SK-N-SH (cell line): ENCODE measurements at regions not wholly inside any gene's neighbourhood (a gene's known extent, or its start where the extent isn't known, plus 50 kb on each side); places are given as distances from the start of the nearest gene placed in this dataset.

ENCODE experiments used
- CTCF ChIA-PET: fragments of 300-600, 350-600 bp; formaldehyde crosslinking; extraction: SDS; loops from one replicate; lab custom pipeline; 2021; lab: Yijun Ruan, JAX
- POLR2A ChIA-PET: fragments of 350-600 bp; sonication (Branson Sonifier 250); formaldehyde crosslinking; extraction: SDS; loops from one replicate; lab custom pipeline; 2020; ENCODE audit warnings: antibody characterized with exemption, inconsistent platforms; lab: Yijun Ruan, JAX
- DNase-seq: peaks from one replicate; pipeline ENCODE4 v3.0.0; 2012
- H2AFZ ChIP-seq: fragments of 200-600 bp; sonication (generic); 2 replicates; pipeline ENCODE4 v1.8.1; 2016; ENCODE audit warnings: antibody characterized with exemption, mild to moderate bottlenecking, low read depth
- H3F3A ChIP-seq: fragments of 200-600 bp; sonication (generic); replicated peaks from 2 replicates; pipeline ENCODE3; 2016; ENCODE audit warnings: antibody characterized with exemption, mild to moderate bottlenecking; ENCODE audit not compliant: insufficient read depth
- H3K27ac ChIP-seq, 2 experiments: fragments of 200-500 bp in 1 of 2; fragments of 200-600 bp in 1 of 2; sonication (Bioruptor generic) in 1 of 2; sonication (generic), shearing (Covaris generic) in 1 of 2; 2 replicates each; pipeline versions ENCODE4 v1.5.1 to v1.6.1; 2014 to 2016; ENCODE audit warnings: low read depth in 2 of 2, inconsistent platforms in 1 of 2, low read length in 1 of 2, mild to moderate bottlenecking in 1 of 2, mixed read lengths in 1 of 2
- H3K27me3 ChIP-seq: fragments of 200-600 bp; sonication (generic), shearing (Covaris generic); 2 replicates; pipeline ENCODE4 v1.6.1; 2016; ENCODE audit warnings: mixed run types; ENCODE audit not compliant: insufficient read depth
- H3K36me3 ChIP-seq, 2 experiments: fragments of 200-500 bp in 1 of 2; fragments of 200-600 bp in 1 of 2; sonication (Bioruptor generic) in 1 of 2; sonication (generic) in 1 of 2; replicated peaks in 1 of 2; 2 replicates each; pipeline versions ENCODE3 to v1.5.1; 2014 to 2016; ENCODE audit warnings: low read length in 1 of 2, mild to moderate bottlenecking in 1 of 2; ENCODE audit not compliant: insufficient read depth in 2 of 2, control insufficient read depth in 1 of 2
- H3K4me1 ChIP-seq, 2 experiments: fragments of 200-500 bp in 1 of 2; fragments of 200-600 bp in 1 of 2; sonication (Bioruptor generic) in 1 of 2; sonication (generic), shearing (Covaris generic) in 1 of 2; 2 replicates each; pipeline versions ENCODE4 v1.5.1 to v1.6.1; 2014 to 2016; ENCODE audit warnings: low read depth in 1 of 2, low read length in 1 of 2, mixed run types in 1 of 2; ENCODE audit not compliant: insufficient read depth in 2 of 2, control insufficient read depth in 1 of 2
- H3K4me2 ChIP-seq: fragments of 200-600 bp; sonication (generic), shearing (Covaris generic); 2 replicates; pipeline ENCODE4 v1.6.1; 2017; ENCODE audit warnings: mixed run types
- H3K4me3 ChIP-seq, 2 experiments: fragments of 200-500 bp in 1 of 2; fragments of 200-600 bp in 1 of 2; sonication (Bioruptor generic) in 1 of 2; sonication (generic), shearing (Covaris generic) in 1 of 2; 2 replicates each; pipeline versions ENCODE4 v1.5.1 to v1.8.1; 2014 to 2016; ENCODE audit warnings: low read depth in 2 of 2, inconsistent platforms in 1 of 2, low read length in 1 of 2, mild to moderate bottlenecking in 1 of 2, mixed read lengths in 1 of 2, moderate library complexity in 1 of 2
- H3K79me2 ChIP-seq: fragments of 200-600 bp; sonication (generic); 2 replicates; pipeline ENCODE4 v1.8.1; 2017; ENCODE audit warnings: mild to moderate bottlenecking; ENCODE audit not compliant: insufficient read depth
- H3K9ac ChIP-seq: fragments of 200-600 bp; sonication (generic); 2 replicates; pipeline ENCODE4 v1.6.1; 2017; ENCODE audit warnings: mixed run types
- H3K9me2 ChIP-seq: fragments of 200-600 bp; sonication (generic); 2 replicates; pipeline ENCODE4 v1.6.1; 2017; ENCODE audit warnings: mixed run types
- H3K9me3 ChIP-seq: fragments of 200-600 bp; sonication (generic); 2 replicates; pipeline ENCODE4 v1.6.1; 2017; ENCODE audit warnings: mixed run types, mild to moderate bottlenecking, moderate library complexity
- H4K20me1 ChIP-seq: fragments of 200-600 bp; sonication (generic); 2 replicates; pipeline ENCODE4 v1.6.1; 2017; ENCODE audit warnings: mild to moderate bottlenecking, mixed run types; ENCODE audit not compliant: insufficient read depth
- EP300 ChIP-seq, 2 experiments: IDR thresholded peaks; 2 replicates each; pipeline versions ENCODE4 v1.4.0 to v1.6.1; 2012; ENCODE audit warnings: borderline replicate concordance in 1 of 2, low read depth in 1 of 2, low read length in 1 of 2
- FOSL2 ChIP-seq: IDR thresholded peaks from 2 replicates; pipeline ENCODE4 v1.4.0; 2012; ENCODE audit warnings: low read depth, mild to moderate bottlenecking, moderate library complexity, borderline replicate concordance
- FOXJ3 ChIP-seq: sonication (generic); formaldehyde crosslinking; IDR thresholded peaks from 2 replicates; pipeline ENCODE4 v1.5.1; 2020; ENCODE audit warnings: mild to moderate bottlenecking, missing genetic modification reagents
- FOXM1 ChIP-seq: IDR thresholded peaks from 2 replicates; pipeline ENCODE4 v1.4.0; 2012; ENCODE audit warnings: low read depth, mild to moderate bottlenecking
- GABPA ChIP-seq: IDR thresholded peaks from 2 replicates; pipeline ENCODE4 v1.4.0; 2012; ENCODE audit warnings: low read depth, mild to moderate bottlenecking
- GATA2 ChIP-seq: sonication (generic); formaldehyde crosslinking; IDR thresholded peaks from 2 replicates; pipeline ENCODE4 v1.5.0; 2020; ENCODE audit warnings: mild to moderate bottlenecking, missing genetic modification reagents
- JUND ChIP-seq: IDR thresholded peaks from 2 replicates; pipeline ENCODE4 v1.4.0; 2012
- MEF2A ChIP-seq: IDR thresholded peaks from 2 replicates; pipeline ENCODE4 v1.4.0; 2012; ENCODE audit warnings: low read depth, borderline replicate concordance
- MXI1 ChIP-seq: IDR thresholded peaks from 2 replicates; pipeline ENCODE4 v1.6.1; 2012; ENCODE audit warnings: mild to moderate bottlenecking, low read depth, low read length, improper control_type of control experiment
- POLR2AphosphoS5 ChIP-seq: IDR thresholded peaks from 2 replicates; pipeline ENCODE4 v1.6.1; 2012; ENCODE audit warnings: low read depth, low read length
- RAD21 ChIP-seq: IDR thresholded peaks from 2 replicates; pipeline ENCODE4 v1.6.1; 2012; ENCODE audit warnings: mild to moderate bottlenecking, low read length
- RCOR1 ChIP-seq: fragments of 150-350 bp; IDR thresholded peaks from 2 replicates; pipeline ENCODE4 v1.6.1; 2017; ENCODE audit warnings: antibody characterized with exemption, low read length
- TAF1 ChIP-seq: IDR thresholded peaks from 2 replicates; pipeline ENCODE4 v1.6.1; 2012; ENCODE audit warnings: low read depth, mild to moderate bottlenecking, low read length, moderate library complexity, borderline replicate concordance
- TCF12 ChIP-seq: IDR thresholded peaks from 2 replicates; pipeline ENCODE4 v1.4.0; 2012
- TEAD4 ChIP-seq: IDR thresholded peaks from 2 replicates; pipeline ENCODE4 v1.4.0; 2012; ENCODE audit warnings: mild to moderate bottlenecking, borderline replicate concordance; ENCODE audit not compliant: insufficient read depth
- YY1 ChIP-seq: IDR thresholded peaks from 2 replicates; pipeline ENCODE4 v1.4.0; 2012; ENCODE audit warnings: low read depth, mild to moderate bottlenecking
- WGBS: methylation state at CpG from one replicate; pipeline ENCODE4 v1.1.6; 2017; ENCODE audit warnings: low lambda C conversion rate; 5-methylcytosine and 5-hydroxymethylcytosine counted together
- TF ChIP-seq, protein P1 (sequence below): fragments of 150-350 bp; IDR thresholded peaks from 2 replicates; pipeline ENCODE4 v1.6.1; 2017; ENCODE audit warnings: antibody characterized with exemption, low read length, low read depth, borderline replicate concordance
- TF ChIP-seq, protein P2 (sequence below): IDR thresholded peaks from 2 replicates; pipeline ENCODE4 v1.4.0; 2012; ENCODE audit warnings: low read depth, borderline replicate concordance
- TF ChIP-seq, protein P3 (sequence below): IDR thresholded peaks from 2 replicates; pipeline ENCODE4 v1.6.1; 2012; ENCODE audit warnings: mild to moderate bottlenecking, low read depth, low read length, moderate library complexity
- TF ChIP-seq, protein P4 (sequence below): fragments of 200-600 bp; sonication (generic); IDR thresholded peaks from 2 replicates; pipeline ENCODE4 v1.6.1; 2017; ENCODE audit warnings: antibody characterized with exemption, mild to moderate bottlenecking, moderate library complexity
- TF ChIP-seq, protein P5 (sequence below): IDR thresholded peaks from 2 replicates; pipeline ENCODE4; 2012
- TF ChIP-seq, protein P6 (sequence below): IDR thresholded peaks from 2 replicates; pipeline ENCODE4 v1.4.0; 2012; ENCODE audit warnings: low read depth
- TF ChIP-seq, protein P7 (sequence below): IDR thresholded peaks from 2 replicates; pipeline ENCODE4 v1.4.0; 2012; ENCODE audit warnings: low read depth, borderline replicate concordance

DNA sequence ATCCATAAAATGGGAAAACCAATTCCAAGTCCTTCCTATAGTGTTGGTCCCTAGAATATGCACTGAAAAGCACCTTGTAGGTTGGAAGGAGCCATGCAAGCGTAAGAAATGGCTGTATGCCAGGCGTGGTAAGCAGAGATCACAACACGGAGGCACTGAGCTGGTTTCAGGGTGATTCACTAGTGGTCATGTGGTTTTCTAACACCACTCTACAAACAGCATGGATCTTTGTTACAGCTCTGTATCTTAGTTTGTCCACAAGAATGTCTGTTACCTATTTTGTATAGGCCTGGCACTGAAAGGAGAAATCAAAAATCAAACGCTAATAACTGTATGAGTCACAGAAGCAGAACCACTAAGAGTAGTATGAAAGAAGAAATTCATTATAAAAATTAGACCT lies 71.9 kb downstream of the MAGEB17 start:
- CTCF ChIA-PET: no interaction called here
- POLR2A ChIA-PET: no interaction called here
- TF ChIP-seq POLR2AphosphoS5: peak; percentile 16; the same call in 1 of the 2 replicates
- no peak for TF ChIP-seq RCOR1
- no peak for TF ChIP-seq GATA2 (CRISPR knock-in tag)
- no peak for TF ChIP-seq YY1
- TF ChIP-seq TEAD4: no peak
- peak; percentile 69 for TF ChIP-seq JUND
- no peak for TF ChIP-seq FOXJ3
- 0 out of 2 replicates have a peak, but pooled peaks have one; percentile 33 for TF ChIP-seq FOXM1
- TF ChIP-seq, protein P1, sequence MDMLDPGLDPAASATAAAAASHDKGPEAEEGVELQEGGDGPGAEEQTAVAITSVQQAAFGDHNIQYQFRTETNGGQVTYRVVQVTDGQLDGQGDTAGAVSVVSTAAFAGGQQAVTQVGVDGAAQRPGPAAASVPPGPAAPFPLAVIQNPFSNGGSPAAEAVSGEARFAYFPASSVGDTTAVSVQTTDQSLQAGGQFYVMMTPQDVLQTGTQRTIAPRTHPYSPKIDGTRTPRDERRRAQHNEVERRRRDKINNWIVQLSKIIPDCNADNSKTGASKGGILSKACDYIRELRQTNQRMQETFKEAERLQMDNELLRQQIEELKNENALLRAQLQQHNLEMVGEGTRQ: no peak
- TF ChIP-seq, protein P2, sequence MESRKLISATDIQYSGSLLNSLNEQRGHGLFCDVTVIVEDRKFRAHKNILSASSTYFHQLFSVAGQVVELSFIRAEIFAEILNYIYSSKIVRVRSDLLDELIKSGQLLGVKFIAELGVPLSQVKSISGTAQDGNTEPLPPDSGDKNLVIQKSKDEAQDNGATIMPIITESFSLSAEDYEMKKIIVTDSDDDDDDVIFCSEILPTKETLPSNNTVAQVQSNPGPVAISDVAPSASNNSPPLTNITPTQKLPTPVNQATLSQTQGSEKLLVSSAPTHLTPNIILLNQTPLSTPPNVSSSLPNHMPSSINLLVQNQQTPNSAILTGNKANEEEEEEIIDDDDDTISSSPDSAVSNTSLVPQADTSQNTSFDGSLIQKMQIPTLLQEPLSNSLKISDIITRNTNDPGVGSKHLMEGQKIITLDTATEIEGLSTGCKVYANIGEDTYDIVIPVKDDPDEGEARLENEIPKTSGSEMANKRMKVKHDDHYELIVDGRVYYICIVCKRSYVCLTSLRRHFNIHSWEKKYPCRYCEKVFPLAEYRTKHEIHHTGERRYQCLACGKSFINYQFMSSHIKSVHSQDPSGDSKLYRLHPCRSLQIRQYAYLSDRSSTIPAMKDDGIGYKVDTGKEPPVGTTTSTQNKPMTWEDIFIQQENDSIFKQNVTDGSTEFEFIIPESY: no peak
- no peak for TF ChIP-seq MEF2A
- TF ChIP-seq TCF12: peak; percentile 72
- TF ChIP-seq GABPA: no peak
- TF ChIP-seq, protein P3, sequence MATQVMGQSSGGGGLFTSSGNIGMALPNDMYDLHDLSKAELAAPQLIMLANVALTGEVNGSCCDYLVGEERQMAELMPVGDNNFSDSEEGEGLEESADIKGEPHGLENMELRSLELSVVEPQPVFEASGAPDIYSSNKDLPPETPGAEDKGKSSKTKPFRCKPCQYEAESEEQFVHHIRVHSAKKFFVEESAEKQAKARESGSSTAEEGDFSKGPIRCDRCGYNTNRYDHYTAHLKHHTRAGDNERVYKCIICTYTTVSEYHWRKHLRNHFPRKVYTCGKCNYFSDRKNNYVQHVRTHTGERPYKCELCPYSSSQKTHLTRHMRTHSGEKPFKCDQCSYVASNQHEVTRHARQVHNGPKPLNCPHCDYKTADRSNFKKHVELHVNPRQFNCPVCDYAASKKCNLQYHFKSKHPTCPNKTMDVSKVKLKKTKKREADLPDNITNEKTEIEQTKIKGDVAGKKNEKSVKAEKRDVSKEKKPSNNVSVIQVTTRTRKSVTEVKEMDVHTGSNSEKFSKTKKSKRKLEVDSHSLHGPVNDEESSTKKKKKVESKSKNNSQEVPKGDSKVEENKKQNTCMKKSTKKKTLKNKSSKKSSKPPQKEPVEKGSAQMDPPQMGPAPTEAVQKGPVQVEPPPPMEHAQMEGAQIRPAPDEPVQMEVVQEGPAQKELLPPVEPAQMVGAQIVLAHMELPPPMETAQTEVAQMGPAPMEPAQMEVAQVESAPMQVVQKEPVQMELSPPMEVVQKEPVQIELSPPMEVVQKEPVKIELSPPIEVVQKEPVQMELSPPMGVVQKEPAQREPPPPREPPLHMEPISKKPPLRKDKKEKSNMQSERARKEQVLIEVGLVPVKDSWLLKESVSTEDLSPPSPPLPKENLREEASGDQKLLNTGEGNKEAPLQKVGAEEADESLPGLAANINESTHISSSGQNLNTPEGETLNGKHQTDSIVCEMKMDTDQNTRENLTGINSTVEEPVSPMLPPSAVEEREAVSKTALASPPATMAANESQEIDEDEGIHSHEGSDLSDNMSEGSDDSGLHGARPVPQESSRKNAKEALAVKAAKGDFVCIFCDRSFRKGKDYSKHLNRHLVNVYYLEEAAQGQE: no peak
- TF ChIP-seq, protein P4, sequence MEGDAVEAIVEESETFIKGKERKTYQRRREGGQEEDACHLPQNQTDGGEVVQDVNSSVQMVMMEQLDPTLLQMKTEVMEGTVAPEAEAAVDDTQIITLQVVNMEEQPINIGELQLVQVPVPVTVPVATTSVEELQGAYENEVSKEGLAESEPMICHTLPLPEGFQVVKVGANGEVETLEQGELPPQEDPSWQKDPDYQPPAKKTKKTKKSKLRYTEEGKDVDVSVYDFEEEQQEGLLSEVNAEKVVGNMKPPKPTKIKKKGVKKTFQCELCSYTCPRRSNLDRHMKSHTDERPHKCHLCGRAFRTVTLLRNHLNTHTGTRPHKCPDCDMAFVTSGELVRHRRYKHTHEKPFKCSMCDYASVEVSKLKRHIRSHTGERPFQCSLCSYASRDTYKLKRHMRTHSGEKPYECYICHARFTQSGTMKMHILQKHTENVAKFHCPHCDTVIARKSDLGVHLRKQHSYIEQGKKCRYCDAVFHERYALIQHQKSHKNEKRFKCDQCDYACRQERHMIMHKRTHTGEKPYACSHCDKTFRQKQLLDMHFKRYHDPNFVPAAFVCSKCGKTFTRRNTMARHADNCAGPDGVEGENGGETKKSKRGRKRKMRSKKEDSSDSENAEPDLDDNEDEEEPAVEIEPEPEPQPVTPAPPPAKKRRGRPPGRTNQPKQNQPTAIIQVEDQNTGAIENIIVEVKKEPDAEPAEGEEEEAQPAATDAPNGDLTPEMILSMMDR: no peak
- no peak for TF ChIP-seq RAD21
- TF ChIP-seq, protein P5, sequence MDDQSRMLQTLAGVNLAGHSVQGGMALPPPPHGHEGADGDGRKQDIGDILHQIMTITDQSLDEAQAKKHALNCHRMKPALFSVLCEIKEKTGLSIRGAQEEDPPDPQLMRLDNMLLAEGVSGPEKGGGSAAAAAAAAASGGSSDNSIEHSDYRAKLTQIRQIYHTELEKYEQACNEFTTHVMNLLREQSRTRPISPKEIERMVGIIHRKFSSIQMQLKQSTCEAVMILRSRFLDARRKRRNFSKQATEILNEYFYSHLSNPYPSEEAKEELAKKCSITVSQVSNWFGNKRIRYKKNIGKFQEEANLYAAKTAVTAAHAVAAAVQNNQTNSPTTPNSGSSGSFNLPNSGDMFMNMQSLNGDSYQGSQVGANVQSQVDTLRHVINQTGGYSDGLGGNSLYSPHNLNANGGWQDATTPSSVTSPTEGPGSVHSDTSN: peak; percentile 36; the same call in 1 of the 2 replicates
- TF ChIP-seq, protein P6, sequence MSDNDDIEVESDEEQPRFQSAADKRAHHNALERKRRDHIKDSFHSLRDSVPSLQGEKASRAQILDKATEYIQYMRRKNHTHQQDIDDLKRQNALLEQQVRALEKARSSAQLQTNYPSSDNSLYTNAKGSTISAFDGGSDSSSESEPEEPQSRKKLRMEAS: peak; percentile 62; the same call in 1 of the 2 replicates
- peak; percentile 80 for TF ChIP-seq FOSL2
- no peak for TF ChIP-seq TAF1
- TF ChIP-seq MXI1: no peak
- no peak for TF ChIP-seq EP300 (IDR thresholded peaks at IDR 0.05; ENCODE audit: borderline replicate concordance in 1 of 2, low read depth in 1 of 2, low read length in 1 of 2)
- TF ChIP-seq, protein P7, sequence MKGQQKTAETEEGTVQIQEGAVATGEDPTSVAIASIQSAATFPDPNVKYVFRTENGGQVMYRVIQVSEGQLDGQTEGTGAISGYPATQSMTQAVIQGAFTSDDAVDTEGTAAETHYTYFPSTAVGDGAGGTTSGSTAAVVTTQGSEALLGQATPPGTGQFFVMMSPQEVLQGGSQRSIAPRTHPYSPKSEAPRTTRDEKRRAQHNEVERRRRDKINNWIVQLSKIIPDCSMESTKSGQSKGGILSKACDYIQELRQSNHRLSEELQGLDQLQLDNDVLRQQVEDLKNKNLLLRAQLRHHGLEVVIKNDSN: peak; percentile 82

More for the DNA sequence above, 71.9 kb downstream of the MAGEB17 start:
- H3K27ac ChIP-seq: peak overlapping the region in 1 of 2 experiments; percentile 24; a peak in 2 of 4 replicates
- no peaks in the 10 kb centered on the region for H3F3A ChIP-seq
- no peak overlapping the region for H3K4me3 ChIP-seq
- no peaks in the 10 kb centered on the region for H4K20me1 ChIP-seq
- H3K4me2 ChIP-seq: peak overlapping the region; percentile 1; the same call in 1 of the 2 replicates
- H3K4me1 ChIP-seq: peaks cover 0 to 6% of the 10 kb centered on the region in 2 experiments; a peak in 1 of 4 replicates
- 20% methylated on average over 4 of the region's 4 CpGs for WGBS
- H3K9ac ChIP-seq: no peak overlapping the region
- H3K9me3 ChIP-seq: no peaks in the 10 kb centered on the region
- H3K36me3 ChIP-seq: no peaks in the 10 kb centered on the region
- no peaks in the 10 kb centered on the region for H3K9me2 ChIP-seq
- DNase-seq: no peak
- no peaks in the 10 kb centered on the region for H3K27me3 ChIP-seq
- no peaks in the 10 kb centered on the region for H3K79me2 ChIP-seq
- H2AFZ ChIP-seq: no peak overlapping the region
